ENCODE measurements at regions not wholly inside any gene's neighbourhood (a gene's known extent, or its start where the extent isn't known, plus 50 kb on each side); places are given as distances from the start of the nearest gene placed in this dataset.
"Not testable (repeated sequence)": the region's sequence is repeated elsewhere in the genome, so short reads cannot be mapped to it uniquely, and the experiment has no call there.

DNA sequence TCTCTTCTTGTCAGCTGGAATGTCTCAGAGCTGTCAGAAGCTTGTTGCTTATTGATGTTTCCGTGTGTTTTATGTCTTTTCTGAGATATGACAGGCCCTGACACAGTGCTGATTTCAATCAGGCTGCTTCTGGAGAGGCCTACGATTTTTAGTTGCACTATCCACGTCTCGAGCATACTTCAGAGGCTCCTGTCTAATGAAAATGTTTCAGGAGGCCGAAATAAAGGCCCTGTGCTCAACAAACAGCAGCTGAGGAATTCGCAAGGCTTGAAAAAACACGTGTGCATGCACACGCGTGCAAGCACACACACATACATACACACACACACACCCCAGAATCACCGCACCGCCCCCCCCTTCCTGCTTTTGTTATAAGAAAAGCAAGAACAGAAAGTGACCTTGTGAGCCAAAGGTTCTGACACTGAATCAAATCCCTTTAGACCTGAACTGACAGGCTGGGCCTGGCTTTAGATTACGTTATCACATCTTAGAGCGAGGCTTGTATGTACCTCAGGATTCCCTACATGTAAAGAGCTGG lies 296.6 kb downstream of the NR2F2 start:
- ChIA-PET CTCF (no interaction called here), POLR2A (no interaction called here)
- TF ChIP-seq, protein P1, sequence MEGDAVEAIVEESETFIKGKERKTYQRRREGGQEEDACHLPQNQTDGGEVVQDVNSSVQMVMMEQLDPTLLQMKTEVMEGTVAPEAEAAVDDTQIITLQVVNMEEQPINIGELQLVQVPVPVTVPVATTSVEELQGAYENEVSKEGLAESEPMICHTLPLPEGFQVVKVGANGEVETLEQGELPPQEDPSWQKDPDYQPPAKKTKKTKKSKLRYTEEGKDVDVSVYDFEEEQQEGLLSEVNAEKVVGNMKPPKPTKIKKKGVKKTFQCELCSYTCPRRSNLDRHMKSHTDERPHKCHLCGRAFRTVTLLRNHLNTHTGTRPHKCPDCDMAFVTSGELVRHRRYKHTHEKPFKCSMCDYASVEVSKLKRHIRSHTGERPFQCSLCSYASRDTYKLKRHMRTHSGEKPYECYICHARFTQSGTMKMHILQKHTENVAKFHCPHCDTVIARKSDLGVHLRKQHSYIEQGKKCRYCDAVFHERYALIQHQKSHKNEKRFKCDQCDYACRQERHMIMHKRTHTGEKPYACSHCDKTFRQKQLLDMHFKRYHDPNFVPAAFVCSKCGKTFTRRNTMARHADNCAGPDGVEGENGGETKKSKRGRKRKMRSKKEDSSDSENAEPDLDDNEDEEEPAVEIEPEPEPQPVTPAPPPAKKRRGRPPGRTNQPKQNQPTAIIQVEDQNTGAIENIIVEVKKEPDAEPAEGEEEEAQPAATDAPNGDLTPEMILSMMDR (IDR thresholded peaks at IDR 0.05; ENCODE audit: control extremely low read depth, extremely low read depth, low read depth, missing control alignments), result no peak
- DNase-seq (ENCODE audit: extremely low spot score), result no peak

DNA sequence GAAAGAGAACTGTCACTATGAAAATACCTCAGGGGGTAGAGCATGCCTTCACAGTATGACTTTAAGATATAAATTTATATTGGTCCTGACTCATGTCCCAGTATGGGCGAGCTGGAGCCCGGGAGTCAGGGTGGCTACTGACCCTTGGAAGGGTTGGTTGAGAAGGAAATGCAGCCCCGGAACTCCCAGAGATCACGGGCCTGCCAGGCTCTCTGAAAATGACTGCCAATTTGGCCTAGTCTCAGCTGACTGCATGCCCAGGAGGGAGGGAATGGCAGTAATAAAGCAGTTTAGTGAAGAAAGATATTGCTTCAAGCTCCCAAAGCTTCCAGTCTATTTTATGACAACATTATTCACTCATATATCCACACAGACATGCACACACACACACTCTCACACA lies 299.0 kb downstream of the NR2F2 start:
- ChIA-PET POLR2A (no interaction called here), CTCF (no interaction called here)
- no peak for DNase-seq (ENCODE audit: extremely low spot score)
- TF ChIP-seq, protein P1 (IDR thresholded peaks at IDR 0.05; ENCODE audit: control extremely low read depth, extremely low read depth, low read depth, missing control alignments), result no peak

DNA sequence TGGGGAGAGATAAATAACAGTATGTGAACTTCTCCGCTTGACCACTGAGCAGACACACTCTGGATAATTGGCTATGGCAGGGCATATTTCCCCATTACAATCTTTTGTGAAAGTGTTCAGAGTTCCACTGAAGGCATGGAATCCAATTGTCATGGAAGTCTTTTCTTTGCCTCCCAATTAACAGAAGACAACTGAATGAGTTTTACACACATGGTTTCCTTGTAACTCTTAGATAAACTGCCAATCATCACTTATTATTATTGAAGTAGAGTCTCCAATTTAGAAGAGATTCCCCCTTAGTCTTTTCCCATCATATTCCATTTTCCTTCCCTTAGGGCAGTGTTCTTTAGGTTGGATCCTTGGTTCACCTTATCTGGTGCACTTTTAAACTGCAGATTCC lies 308.3 kb downstream of the NR2F2 start:
- DNase-seq (ENCODE audit: extremely low spot score), result no peak
- ChIA-PET POLR2A (no interaction called here), CTCF (no interaction called here)
- TF ChIP-seq, protein P1 (IDR thresholded peaks at IDR 0.05; ENCODE audit: control extremely low read depth, extremely low read depth, low read depth, missing control alignments), result no peak

DNA sequence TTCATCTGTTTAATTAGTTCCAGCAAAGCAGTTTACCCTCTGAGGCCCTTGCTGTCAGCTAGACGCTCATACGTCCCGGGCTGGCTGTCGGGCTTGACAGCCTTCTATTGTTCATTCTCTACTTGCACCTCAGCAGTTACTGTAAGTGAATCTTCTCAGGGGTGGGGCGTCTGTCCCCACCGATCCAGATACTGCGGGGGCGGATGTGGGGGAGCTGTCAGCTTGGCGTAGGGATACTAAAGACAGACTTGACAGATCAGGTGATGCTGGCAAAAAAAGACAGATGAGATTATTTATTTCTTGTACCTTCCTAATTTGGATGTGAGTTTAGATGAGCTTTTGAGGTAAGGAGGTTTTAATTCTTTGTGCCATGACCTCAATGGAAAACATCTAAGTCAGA lies 315.3 kb downstream of the NR2F2 start:
- ChIA-PET POLR2A (no interaction called here), CTCF (no interaction called here)
- no peak for DNase-seq (ENCODE audit: extremely low spot score)
- TF ChIP-seq, protein P1 (IDR thresholded peaks at IDR 0.05; ENCODE audit: control extremely low read depth, extremely low read depth, low read depth, missing control alignments), result no peak

DNA sequence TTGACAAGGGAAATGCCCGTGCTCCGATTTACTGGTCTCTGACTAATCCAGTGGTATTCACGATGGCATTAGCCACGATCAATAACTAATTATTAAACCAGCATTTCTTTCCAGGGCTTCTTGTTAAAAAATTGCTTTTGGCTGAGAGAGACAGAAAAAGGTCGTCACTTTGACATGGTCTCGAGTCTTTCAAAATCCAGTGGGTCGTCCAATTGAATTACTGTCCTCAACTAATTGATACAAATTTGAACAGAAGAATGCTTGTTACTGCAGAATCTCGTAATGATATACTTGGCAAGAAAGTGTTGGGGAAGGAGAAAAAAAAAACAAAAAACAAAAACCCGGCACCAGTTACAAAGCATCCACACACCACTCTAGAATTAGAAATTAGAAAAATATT lies 318.4 kb downstream of the NR2F2 start:
- POLR2A ChIA-PET, result no interaction called here
- TF ChIP-seq, protein P1 (IDR thresholded peaks at IDR 0.05; ENCODE audit: control extremely low read depth, extremely low read depth, low read depth, missing control alignments), result no peak
- no peak for DNase-seq (ENCODE audit: extremely low spot score)
- CTCF ChIA-PET, result no interaction called here

DNA sequence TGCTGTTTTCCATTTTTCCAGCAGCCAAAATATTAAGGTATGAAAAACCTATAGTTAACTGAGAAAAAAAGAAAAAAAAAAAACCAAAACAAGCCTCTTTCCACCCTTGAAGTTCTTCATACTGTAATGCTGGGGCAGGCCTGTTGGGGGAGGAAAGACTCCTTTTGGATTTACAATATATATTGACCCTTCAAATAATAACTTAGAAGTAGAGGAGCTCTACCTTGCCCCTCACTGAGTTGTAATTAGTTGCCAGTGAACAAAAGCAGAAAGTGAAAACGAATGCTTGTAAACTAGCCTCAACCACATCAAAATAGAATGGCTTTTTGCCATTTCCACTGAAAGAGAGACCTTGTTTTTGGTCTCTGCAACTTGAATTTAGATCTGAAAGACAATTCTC lies 326.6 kb downstream of the NR2F2 start:
- TF ChIP-seq, protein P1 (IDR thresholded peaks at IDR 0.05; ENCODE audit: control extremely low read depth, extremely low read depth, low read depth, missing control alignments), result no peak
- DNase-seq (ENCODE audit: extremely low spot score), result no peak
- ChIA-PET CTCF (no interaction called here), POLR2A (no interaction called here)

DNA sequence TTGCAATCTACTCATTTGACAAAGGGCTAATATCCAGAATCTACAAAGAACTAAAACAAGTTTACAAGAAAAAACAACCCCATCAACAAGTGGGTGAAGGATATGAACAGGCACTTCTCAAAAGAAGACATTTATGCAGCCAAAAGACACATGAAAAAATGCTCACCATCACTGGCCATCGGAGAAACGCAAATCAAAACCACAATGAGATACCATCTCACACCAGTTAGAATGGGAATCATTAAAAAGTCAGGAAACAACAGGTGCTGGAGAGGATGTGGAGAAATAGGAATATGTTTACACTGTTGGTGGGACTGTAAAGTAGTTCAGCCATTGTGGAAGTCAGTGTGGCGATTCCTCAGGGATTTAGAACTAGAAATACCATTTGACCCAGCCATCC lies 336.5 kb downstream of the NR2F2 start:
- POLR2A ChIA-PET; CTCF ChIA-PET; DNase-seq (ENCODE audit: extremely low spot score): not testable (repeated sequence)

Data from GM10248 (cell line).